A549 (cell line): ENCODE measurements at regions not wholly inside any gene's neighbourhood (a gene's known extent, or its start where the extent isn't known, plus 50 kb on each side); places are given as distances from the start of the nearest gene placed in this dataset.

Source experiments
- BHLHE40 ChIP-seq: IDR thresholded peaks from 2 replicates; pipeline ENCODE4 v1.6.1; 2012; ENCODE audit warnings: low read depth, low read length, inconsistent platforms
- KDM1A ChIP-seq: fragments of 200-600 bp; sonication (generic); IDR thresholded peaks from 2 replicates; pipeline ENCODE4 v1.6.1; 2016; ENCODE audit warnings: low read depth, mild to moderate bottlenecking
- MAFK ChIP-seq: fragments of 450-650 bp; IDR thresholded peaks from 2 replicates; pipeline ENCODE4 v1.6.1; 2014; ENCODE audit not compliant: partially characterized antibody
- MYC ChIP-seq: IDR thresholded peaks from 2 replicates; pipeline ENCODE4 v1.6.1; 2012; ENCODE audit warnings: mild to moderate bottlenecking, inconsistent platforms, low read length, improper control_type of control experiment, borderline replicate concordance
- POLR2A ChIP-seq: IDR thresholded peaks from 2 replicates; pipeline ENCODE4 v1.6.1; 2012; ENCODE audit warnings: mild to moderate bottlenecking, low read length
- POLR2AphosphoS2 ChIP-seq: conservative IDR thresholded peaks from 2 replicates; pipeline ENCODE4 v1.6.1; 2012; ENCODE audit warnings: low read length, improper control_type of control experiment, inconsistent platforms
- RCOR1 ChIP-seq: fragments of 150-350 bp; IDR thresholded peaks from 2 replicates; pipeline ENCODE4 v1.6.1; 2014; ENCODE audit warnings: antibody characterized with exemption, low read length, low read depth
- RFX5 ChIP-seq: fragments of 450-650 bp; IDR thresholded peaks from 2 replicates; pipeline ENCODE4 v1.7.1; 2014; ENCODE audit warnings: antibody characterized with exemption, mild to moderate bottlenecking, moderate library complexity
- SMC3 ChIP-seq: fragments of >200 bp; sonication (Bioruptor Twin); formaldehyde crosslinking; IDR thresholded peaks from 3 replicates; pipeline ENCODE4 v1.6.1; 2018; ENCODE audit warnings: inconsistent platforms
- TF ChIP-seq, protein P1 (sequence below): fragments of >200 bp; sonication (Bioruptor Twin); formaldehyde crosslinking; IDR thresholded peaks from 3 replicates; pipeline ENCODE4 v1.5.1; 2016
- TF ChIP-seq, protein P2 (sequence below): IDR thresholded peaks from 2 replicates; pipeline ENCODE4 v1.6.1; 2012
- TF ChIP-seq, protein P3 (sequence below): fragments of 450-650 bp; IDR thresholded peaks from 2 replicates; pipeline ENCODE4 v1.6.1; 2014; ENCODE audit warnings: antibody characterized with exemption

DNA sequence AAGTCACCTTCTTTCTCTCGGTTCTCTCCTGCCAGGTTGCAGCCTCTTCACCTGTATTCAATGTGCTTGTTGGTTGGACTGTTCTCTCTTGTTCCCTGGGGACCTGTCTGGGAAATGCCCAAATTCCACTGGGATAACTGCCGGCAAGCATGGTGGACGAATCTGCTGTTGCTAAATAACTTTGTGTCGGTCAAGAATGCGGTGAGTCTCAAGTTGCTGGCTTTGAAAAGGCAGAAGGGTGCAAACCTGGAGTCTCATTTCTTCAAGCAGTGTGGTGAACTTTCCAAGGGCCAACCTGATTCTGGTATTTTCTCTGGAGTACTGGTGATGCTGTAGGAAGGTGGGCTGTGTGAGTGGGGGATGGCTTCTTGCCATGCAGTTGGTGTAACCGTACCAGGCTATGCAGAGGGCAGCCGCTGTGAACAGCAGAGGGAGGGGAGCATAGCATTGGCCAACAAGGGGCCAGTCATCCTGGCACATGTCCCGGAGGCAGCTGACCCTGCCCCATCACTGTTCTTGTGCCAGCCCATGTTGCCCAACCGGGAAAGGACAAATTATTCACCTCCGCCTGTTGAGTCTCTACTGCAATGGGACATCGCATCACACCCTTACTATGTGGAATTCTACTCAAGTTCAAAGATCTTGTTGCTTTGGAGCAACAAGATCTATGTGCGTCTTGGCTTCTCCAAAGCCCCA is 88.1 kb upstream of the SEC11C start:
- TF ChIP-seq POLR2A (no peak), RCOR1 (no peak), MYC (no peak), MAFK (no peak), POLR2AphosphoS2 (no peak), KDM1A (no peak), BHLHE40 (no peak), SMC3 (no peak), RFX5 (no peak)
- TF ChIP-seq, protein P1, sequence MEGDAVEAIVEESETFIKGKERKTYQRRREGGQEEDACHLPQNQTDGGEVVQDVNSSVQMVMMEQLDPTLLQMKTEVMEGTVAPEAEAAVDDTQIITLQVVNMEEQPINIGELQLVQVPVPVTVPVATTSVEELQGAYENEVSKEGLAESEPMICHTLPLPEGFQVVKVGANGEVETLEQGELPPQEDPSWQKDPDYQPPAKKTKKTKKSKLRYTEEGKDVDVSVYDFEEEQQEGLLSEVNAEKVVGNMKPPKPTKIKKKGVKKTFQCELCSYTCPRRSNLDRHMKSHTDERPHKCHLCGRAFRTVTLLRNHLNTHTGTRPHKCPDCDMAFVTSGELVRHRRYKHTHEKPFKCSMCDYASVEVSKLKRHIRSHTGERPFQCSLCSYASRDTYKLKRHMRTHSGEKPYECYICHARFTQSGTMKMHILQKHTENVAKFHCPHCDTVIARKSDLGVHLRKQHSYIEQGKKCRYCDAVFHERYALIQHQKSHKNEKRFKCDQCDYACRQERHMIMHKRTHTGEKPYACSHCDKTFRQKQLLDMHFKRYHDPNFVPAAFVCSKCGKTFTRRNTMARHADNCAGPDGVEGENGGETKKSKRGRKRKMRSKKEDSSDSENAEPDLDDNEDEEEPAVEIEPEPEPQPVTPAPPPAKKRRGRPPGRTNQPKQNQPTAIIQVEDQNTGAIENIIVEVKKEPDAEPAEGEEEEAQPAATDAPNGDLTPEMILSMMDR: no peak
- TF ChIP-seq, protein P2, sequence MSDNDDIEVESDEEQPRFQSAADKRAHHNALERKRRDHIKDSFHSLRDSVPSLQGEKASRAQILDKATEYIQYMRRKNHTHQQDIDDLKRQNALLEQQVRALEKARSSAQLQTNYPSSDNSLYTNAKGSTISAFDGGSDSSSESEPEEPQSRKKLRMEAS: no peak
- TF ChIP-seq, protein P3, sequence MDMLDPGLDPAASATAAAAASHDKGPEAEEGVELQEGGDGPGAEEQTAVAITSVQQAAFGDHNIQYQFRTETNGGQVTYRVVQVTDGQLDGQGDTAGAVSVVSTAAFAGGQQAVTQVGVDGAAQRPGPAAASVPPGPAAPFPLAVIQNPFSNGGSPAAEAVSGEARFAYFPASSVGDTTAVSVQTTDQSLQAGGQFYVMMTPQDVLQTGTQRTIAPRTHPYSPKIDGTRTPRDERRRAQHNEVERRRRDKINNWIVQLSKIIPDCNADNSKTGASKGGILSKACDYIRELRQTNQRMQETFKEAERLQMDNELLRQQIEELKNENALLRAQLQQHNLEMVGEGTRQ: no peak
